GM04504 (cell line): ENCODE measurements at regions not wholly inside any gene's neighbourhood (a gene's known extent, or its start where the extent isn't known, plus 50 kb on each side); places are given as distances from the start of the nearest gene placed in this dataset.
A peak's percentile ranks its signal among the peaks of the same experiment; 100 is the strongest.
"Not testable (repeated sequence)": the region's sequence is repeated elsewhere in the genome, so short reads cannot be mapped to it uniquely, and the experiment has no call there.

Source experiments
- DNase-seq: peaks from one replicate; pipeline ENCODE4 v3.0.0-alpha.2; 2012; ENCODE audit warnings: low read depth

DNA sequence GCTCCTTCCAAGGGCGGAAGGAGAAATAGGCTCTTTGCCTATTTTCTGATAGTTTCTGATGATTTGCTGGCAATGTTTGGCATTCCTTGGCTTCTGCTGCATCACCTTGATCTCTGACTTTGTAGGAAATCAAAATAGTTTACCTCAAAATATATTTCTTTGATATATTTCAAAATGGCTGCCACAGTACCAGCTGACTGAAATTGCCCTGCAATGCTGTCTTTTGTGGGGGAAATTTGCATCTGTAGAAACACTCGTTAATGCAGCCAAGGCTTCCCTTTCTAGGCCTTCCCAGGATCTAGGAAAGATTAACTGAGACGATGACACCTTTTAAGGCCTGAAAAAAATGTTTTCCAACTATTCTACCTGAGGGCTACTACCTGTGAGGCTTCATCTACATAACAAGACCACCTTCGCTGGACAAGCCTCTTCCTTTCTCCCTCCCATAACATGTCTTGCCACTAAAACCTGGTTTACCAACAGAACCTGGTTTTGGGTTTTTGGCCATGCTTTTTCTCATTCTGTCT lies 212.8 kb upstream of the SSTR1 start:
- DNase-seq = no peak

- no peak for DNase-seq
Measured at GRCh38 chr14:37997017-37997416, 210.7 kb upstream of the SSTR1 start.

DNA sequence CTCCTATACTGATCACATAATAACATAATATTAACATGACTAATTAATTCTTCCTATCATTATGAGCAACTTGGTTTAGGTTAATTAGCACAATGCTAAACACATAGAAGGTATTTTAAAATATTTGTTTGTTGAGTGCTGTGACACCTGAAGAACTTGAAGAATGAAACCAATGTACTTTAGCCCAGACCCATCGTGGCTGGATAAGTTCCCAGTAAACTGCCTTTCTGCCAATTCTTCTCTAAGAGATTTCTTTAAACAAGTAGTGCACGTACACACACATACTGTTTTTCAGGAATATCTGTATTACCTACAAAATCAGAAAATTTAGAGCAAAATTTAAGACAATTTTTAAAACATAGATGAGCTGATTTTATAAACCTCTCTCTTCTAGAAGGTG lies 207.4 kb upstream of the SSTR1 start:
- no peak for DNase-seq

- no peak for DNase-seq
Measured at GRCh38 chr14:38001501-38001900, 206.2 kb upstream of the SSTR1 start.

DNA sequence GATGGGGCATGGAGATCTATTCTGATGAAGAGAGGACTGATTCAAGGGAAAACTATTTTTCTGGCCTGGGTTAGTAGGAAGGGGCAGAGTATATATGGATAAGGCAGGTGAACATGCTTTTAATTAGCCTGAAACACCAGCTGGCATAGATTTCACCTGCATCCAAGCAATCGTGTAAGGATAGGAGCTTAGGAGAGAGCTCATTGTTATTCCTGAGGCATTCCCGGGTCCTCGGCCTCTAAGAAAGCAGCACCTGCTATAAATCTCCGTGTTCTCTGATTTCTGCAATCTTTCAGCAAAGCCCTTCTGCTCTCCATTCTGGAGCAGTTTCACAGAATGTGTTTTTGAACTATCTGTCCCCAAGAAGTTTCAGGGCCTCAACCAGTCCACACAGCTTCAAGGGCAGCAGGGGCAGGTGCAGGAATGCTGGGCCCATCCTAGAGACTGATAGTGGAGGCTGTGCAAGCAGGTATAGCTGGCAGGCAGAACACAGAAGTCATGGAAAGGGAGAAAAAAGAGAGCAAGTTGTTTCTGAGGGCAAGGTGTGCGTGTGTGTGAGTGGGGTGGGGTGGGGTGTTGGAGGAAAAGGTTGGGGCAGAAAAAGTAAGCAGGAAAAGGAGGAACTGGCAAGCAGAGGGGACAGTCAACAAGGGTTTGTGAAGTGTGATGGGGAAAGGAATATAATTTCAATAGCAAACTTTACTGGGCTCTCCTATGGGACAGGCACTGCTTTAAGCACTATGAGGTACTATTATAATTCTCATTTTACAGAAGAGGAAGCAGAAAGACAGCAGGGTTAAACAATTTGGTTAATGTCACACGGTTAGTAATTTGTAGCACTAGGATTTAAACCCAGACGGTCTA lies 203.7 kb upstream of the SSTR1 start:
- no peak for DNase-seq

DNA sequence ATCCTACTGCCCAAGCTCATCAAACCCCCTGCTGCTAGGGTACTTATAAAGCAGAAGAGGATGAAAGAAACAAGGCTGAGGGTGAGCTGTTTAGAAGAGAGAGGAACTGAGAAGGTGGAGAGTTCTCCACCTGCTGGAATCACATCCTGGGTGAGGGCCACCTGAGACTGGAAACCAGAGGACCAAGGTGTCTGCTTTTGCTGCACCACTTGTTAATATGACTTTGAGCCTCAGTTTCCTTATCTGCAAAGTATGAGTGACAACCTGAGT lies 203.2 kb upstream of the SSTR1 start:
- DNase-seq = no peak

DNA sequence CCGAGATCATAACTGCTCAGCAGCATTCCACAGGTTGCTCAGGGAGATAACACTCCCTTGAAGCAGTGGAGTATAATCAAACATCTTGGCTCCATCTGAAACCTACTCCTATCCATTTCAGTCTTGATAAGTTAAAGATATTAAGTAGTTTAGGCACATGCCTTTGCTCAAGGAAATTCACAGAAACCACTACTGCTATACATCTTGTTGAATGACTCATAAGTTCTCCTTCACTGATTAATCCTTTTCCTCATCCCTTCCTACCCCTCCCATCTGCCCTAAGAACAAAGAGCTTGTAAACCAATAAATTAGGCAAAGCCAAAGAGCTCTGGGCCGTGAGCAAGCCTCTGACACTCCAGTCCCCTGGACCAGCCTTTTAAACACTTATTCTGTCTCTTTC lies 196.5 kb upstream of the SSTR1 start:
- peak; percentile 17 for DNase-seq

DNA sequence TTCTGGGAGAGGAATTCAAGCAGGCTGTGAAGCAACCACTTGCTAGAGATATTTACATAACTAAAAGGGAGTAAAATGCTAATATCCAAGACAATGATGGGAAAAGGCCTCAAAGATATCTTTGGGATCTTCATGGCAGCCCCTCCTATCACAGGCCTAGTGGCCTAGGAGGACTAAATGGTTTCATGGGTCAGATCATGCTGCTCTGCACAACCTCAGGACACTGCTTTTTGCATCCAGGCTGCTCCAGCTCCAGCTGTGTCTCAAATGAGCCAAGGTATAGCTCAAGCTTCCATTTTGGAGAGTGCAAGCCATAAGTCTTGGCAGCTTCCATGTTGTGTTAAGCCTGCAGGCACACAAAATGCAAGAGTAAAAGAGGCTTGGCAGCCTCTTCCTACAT lies 195.6 kb upstream of the SSTR1 start:
- no peak for DNase-seq

- no peak for DNase-seq
Measured at GRCh38 chr14:38016497-38016896, 191.2 kb upstream of the SSTR1 start.

DNA sequence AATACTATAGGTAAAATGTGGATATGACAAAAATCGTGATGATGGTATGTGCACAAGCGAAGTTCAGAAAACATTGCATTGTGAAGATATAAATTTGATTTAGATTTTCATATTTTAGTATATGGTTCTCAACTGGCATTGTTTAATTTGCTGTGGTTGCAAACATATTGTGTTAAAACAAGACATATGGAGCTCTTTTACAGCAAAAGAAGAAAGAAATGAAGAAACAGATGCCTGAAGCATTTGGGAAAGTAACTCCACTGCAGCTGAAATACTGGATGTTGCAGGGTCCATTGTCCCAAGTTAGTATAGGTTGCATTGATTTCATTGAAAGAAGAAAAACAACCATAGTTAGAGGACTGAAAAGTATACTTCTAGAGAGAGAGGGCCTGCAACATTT lies 185.8 kb upstream of the SSTR1 start:
- DNase-seq = no peak

GRCh38 chr14:38022775-38023174 lies 184.9 kb upstream of the SSTR1 start:
- DNase-seq = no peak

DNA sequence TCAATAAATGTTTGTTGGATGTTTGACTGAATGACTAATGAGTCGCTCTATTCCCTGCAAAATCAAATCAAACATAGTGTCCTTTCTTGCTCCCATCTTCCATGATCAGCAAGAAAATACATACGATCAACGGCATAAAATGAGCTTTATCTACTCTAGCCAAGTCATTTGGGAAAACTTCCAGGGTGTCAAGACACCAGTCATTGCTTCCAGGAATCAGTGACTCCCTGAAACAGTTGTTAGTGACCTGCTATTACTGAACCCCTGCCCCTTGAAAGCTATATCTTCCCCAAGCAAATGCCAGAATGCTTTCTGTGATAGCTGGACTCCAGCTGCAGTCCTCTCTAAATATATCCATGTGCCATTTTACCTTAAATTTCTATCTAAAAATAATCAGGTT lies 169.5 kb upstream of the SSTR1 start:
- DNase-seq = no peak

DNA sequence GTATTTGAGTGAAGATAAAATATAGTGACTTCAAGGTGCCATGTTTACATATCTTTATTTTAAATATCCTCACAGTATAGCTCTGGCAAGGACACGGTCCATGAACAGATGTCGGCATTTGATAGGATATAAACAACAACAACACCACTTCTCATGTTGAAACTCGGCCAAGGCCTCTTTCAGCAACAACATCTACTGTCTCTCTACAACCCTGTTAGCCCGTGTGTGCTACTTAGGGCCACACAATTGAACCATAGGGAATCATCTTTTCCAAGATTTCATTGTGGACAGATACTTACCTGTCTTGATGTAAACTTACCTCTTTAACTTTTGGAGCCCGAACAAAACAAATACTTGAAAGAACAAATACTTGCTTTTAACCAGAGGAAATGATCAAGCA lies 168.7 kb upstream of the SSTR1 start:
- DNase-seq = no peak

- DNase-seq = peak; percentile 62
Measured at GRCh38 chr14:38039496-38039895, 168.2 kb upstream of the SSTR1 start.

GRCh38 chr14:38040411-38040810 lies 167.3 kb upstream of the SSTR1 start:
- no peak for DNase-seq

- DNase-seq = peak; percentile 78
Measured at GRCh38 chr14:38042322-38042721, 165.4 kb upstream of the SSTR1 start.

DNA sequence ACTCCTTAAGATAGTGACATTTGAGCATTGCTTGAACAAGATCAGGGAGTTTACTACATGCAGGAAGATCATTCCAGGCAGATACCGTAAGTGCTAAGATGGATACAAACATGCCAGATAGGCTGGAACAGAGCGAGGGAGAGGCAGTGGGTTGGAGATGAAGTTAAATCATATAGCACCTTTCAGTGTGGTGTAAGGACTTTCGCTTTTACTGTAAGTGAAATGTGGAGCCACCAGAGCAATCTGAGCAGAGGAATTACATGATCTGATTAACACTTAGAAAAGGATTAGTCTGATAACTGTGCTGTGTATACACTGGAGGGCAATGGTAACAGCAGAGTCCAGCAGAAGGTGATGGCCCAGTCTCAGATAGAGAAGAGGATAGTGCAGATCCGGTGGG lies 163.0 kb upstream of the SSTR1 start:
- no peak for DNase-seq

GRCh38 chr14:38045461-38045860 lies 162.2 kb upstream of the SSTR1 start:
- DNase-seq = no peak

- DNase-seq = no peak
Measured at GRCh38 chr14:38046160-38046559, 161.5 kb upstream of the SSTR1 start.

GRCh38 chr14:38047195-38047902 lies 160.4 kb upstream of the SSTR1 start:
- DNase-seq = no peak

GRCh38 chr14:38053666-38054065 lies 154.0 kb upstream of the SSTR1 start:
- no peak for DNase-seq

DNA sequence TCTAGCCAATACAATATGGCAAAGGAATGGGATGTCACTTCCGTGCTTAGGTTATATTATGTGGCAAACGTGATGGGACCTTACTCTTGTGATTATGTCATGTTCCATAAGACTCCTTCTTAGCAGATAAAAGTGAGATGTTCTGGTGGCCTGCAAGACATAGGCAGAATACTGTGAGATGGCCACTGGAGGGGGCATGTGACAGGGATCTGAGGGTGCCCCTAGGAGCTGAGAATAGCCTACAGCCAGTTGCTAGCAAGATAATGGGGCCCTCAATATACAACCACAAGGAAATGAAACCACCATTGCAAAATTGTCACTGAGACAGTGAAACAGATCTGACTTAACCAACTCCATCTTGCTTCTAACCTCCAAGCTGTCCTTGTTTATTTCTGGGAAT lies 151.4 kb upstream of the SSTR1 start:
- DNase-seq = no peak

- not testable (repeated sequence) for DNase-seq
Measured at GRCh38 chr14:38062223-38062622, 145.5 kb upstream of the SSTR1 start.
